Dedifferentiated amniotic fluid mesenchymal stem cell (primary cell): ENCODE measurements at regions not wholly inside any gene's neighbourhood (a gene's known extent, or its start where the extent isn't known, plus 50 kb on each side); places are given as distances from the start of the nearest gene placed in this dataset.
"Not testable (repeated sequence)": the region's sequence is repeated elsewhere in the genome, so short reads cannot be mapped to it uniquely, and the experiment has no call there.

ENCODE experiments used
- DNase-seq: peaks from one replicate; pipeline ENCODE4 v3.0.0-alpha.2; 2016; ENCODE audit errors: extremely low spot score

GRCh38 chr2:67571785-67572718 is 174.9 kb downstream of the ETAA1 start:
- no peak for DNase-seq

- no peak for DNase-seq
Observed at GRCh38 chr2:67572721-67573435, 175.7 kb downstream of the ETAA1 start.

DNA sequence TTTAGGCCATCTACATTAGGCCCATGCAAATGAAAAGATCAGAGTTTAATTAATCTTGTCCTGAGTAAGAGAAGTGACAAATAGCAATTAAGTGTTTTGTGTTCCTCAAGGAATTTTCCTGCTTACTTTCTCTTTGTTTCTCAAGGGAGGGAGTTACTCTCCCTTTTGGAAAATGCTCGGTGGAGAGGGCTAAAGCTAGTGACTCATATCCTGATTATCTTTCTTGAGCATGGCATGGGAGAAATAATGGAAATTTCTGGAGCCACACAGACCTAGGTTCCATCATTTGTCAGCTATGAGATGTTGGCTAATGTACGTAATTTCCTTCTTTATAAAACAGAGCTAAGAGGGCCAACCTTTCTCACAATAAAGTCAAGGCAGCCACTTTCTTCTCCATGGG is 177.1 kb downstream of the ETAA1 start:
- DNase-seq, result no peak

- DNase-seq, result no peak
Observed at GRCh38 chr2:67576226-67576625, 179.1 kb downstream of the ETAA1 start.

DNA sequence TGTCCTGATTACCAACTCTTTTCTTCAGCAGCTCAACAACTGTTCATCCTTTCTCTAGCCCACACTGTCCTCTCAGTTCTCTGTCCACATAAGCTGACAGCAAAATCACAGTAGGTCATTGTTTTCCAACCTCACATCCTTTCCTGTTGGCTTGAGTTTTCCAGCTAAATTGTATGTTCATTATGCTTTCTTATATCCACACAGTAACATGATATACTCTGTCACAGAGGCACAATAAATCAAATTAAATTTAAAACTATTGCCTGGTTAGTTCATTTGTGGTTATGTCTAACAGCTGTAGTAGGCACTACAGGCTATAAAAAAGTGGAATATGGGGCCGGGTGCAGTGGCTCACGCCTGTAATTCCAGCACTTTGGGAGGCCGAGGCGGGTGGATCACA is 179.9 kb downstream of the ETAA1 start:
- no peak for DNase-seq

GRCh38 chr2:67579216-67579615 is 182.1 kb downstream of the ETAA1 start:
- no peak for DNase-seq

DNA sequence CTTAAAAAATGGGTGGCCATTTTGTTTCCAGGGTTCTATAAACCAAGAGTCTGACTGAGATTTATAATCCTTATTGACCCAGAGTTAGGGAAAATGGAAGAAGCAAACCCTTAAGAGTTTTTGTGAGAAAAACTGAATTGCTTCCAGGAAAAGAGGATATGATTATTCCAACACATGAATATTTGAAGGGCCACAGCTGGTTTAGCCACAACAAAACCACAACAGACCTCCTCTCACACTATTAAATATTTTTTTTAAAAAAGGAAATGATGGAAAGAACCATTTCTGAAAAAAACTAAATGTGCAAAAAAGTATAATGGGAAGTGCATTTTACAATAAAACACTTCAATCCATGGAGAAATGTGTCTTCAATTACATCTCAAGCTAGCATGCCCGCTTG is 182.7 kb downstream of the ETAA1 start:
- DNase-seq, result no peak

GRCh38 chr2:67581751-67582150 is 184.6 kb downstream of the ETAA1 start:
- no peak for DNase-seq

- DNase-seq, result no peak
Observed at GRCh38 chr2:67583185-67583584, 186.1 kb downstream of the ETAA1 start.

GRCh38 chr2:67585400-67585799 is 188.3 kb downstream of the ETAA1 start:
- no peak for DNase-seq

GRCh38 chr2:67589121-67589520 is 192.0 kb downstream of the ETAA1 start:
- not testable (repeated sequence) for DNase-seq

DNA sequence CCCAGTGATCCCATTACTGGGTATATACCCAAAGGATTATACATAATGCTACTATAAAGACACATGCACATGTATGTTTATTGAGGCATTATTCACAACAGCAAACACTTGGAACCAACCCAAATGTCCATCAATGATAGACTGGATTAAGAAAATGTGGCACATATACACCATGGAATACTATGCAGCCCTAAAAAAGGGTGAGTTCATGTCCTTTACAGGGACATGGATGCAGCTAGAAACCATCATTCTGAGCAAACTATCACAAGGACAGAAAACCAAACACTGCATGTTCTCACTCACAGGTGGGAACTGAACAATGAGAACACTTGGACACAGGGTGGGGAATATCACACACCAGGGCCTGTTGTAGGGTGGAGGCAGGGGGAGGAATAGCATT is 197.4 kb downstream of the ETAA1 start:
- not testable (repeated sequence) for DNase-seq

GRCh38 chr2:67596871-67597270 is 199.7 kb downstream of the ETAA1 start:
- no peak for DNase-seq

GRCh38 chr2:67599561-67599960 is 202.4 kb downstream of the ETAA1 start:
- no peak for DNase-seq

- no peak for DNase-seq
Observed at GRCh38 chr2:67600222-67600871, 203.2 kb downstream of the ETAA1 start.

DNA sequence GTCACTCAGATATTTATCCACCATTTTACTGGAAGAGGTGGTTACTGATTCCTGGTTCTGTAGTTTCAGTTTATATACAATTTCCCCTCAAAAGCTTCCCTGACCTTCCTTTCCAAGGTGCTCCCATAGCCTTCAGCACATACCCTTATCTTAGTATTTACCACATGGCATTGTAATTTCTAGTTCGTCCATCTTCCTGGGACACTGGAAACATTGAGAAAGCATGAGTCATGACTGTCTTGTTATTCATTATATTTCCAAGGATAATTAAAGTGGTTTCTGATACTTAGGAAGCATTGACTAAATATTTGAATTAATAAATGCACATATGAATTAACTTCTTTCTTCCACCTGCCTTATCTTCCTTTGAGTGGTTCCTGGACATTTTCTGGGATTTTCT is 203.8 kb downstream of the ETAA1 start:
- no peak for DNase-seq

DNA sequence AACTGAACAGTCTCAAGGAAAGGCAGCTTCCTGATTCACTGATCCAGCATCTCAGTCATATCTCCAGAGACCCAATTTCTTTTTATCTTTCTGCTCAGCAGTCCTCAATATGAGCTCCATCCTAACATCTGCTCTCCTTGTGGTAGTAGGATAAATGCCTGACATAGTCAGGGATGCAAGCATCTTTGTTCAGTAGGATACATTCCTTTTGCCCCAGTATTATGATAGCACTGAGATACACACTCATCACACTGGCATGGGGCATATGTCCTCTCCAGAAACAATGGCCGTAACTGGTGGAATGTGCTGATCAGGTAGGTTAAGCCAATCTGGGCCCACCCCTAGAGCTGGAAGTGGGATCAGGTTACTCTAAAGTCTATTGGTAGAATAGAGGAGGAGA is 207.2 kb downstream of the ETAA1 start:
- no peak for DNase-seq

DNA sequence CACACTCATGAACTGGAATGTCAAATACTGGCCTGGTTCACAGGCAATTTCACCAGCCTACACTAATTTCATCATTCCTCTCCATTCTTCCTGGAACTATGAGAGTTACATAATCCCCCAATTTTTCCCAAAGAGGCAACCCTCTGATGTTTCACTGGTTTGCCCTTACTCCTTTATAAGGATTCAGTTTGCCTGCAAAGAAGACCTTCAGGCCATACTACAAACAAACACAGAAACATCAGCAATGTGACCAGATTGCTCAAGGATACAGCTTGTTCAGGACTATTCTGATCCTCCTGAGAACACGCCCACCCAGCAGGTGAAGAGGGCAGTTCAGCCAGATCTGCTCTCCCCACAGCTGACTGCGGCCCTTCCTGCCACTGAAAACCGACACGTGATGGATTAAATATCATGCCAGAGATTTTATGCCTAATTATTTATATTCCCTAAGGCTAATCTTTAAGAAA is 215.5 kb downstream of the ETAA1 start:
- no peak for DNase-seq

DNA sequence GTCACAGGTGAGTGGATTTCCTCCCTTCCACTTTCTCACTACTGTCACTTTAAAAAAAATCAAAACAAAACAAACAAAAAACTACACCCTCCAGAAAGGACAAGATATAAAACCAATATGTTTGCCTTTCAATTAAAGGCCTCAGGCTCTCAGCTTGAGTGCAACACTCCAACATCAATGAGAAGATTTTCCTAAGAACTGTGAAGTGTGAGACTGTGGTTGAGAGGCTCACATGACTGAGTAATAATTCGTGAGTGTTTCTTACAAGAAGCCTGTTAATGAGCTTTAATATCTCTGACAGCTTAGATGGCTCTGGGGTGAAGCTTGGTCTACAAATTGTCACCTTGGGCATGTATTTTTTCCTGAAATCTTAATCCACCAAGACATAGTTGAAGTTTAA is 216.1 kb downstream of the ETAA1 start:
- no peak for DNase-seq

GRCh38 chr2:67614454-67614853 is 217.3 kb downstream of the ETAA1 start:
- no peak for DNase-seq

GRCh38 chr2:67616749-67617148 is 219.6 kb downstream of the ETAA1 start:
- no peak for DNase-seq

DNA sequence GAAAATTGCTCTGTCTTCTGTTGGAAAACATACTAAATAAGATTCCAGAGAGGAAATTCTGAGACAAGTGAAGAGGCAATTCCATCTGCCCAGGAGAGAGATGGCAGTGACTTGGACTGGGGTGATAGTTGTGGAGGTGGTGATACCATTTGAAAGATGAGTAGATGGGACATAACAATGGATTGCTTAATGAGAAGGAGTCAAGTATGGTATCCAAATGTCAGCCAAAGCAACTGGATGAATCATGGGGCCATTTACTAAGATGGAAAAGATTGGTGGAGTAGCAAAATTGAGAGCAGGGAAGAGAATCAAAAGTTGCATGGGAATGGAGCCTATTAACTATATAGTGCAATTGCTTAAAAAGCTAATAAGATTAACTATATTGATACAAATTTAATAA is 222.1 kb downstream of the ETAA1 start:
- DNase-seq, result no peak
